ENCODE measurements at regions not wholly inside any gene's neighbourhood (a gene's known extent, or its start where the extent isn't known, plus 50 kb on each side); places are given as distances from the start of the nearest gene placed in this dataset.

GRCh38 chr15:19974998-19975397, 566.6 kb downstream of the GOLGA6L6 start:
- no peak for TF ChIP-seq CTCF (IDR thresholded peaks at IDR 0.05; ENCODE audit: borderline replicate concordance, extremely low read depth, low read length, poor library complexity, severe bottlenecking)
- no peak for TF ChIP-seq EZH2 (IDR thresholded peaks at IDR 0.05; ENCODE audit: borderline replicate concordance, low read depth, low read length, severe bottlenecking)

Data from DND-41 (cell line).